GM23338 (cell line): ENCODE measurements at regions not wholly inside any gene's neighbourhood (a gene's known extent, or its start where the extent isn't known, plus 50 kb on each side); places are given as distances from the start of the nearest gene placed in this dataset.

Source experiments
- CREB1 ChIP-seq: fragments of 250-450 bp; sonication (Bioruptor Pico); IDR thresholded peaks from 2 replicates; pipeline ENCODE4 v1.5.0; 2020; ENCODE audit warnings: low read depth, mild to moderate bottlenecking, moderate library complexity
- CTCF ChIP-seq, 2 experiments: fragments of 200-600 bp in 1 of 2; sonication (generic) in 1 of 2; conservative IDR thresholded peaks; 2 replicates each; pipeline versions ENCODE4 v1.5.1 to v1.6.1; 2016 to 2017; ENCODE audit warnings: antibody characterized with exemption in 2 of 2, low read depth in 2 of 2, mild to moderate bottlenecking in 2 of 2, moderate library complexity in 1 of 2
- ETS1 ChIP-seq: IDR thresholded peaks from 2 replicates; pipeline ENCODE4 v1.6.1; 2016; ENCODE audit warnings: antibody characterized with exemption
- EZH2 ChIP-seq: fragments of 200-600 bp; sonication (generic); IDR thresholded peaks from one replicate; pipeline ENCODE4 v1.8.0; 2017; ENCODE audit warnings: antibody characterized with exemption, mild to moderate bottlenecking, low read depth; ENCODE audit not compliant: unreplicated experiment
- EZH2phosphoT487 ChIP-seq: fragments of 200-600 bp; sonication (generic); IDR thresholded peaks from one replicate; pipeline ENCODE4 v1.8.1; 2018; ENCODE audit warnings: antibody characterized with exemption; ENCODE audit not compliant: unreplicated experiment
- JUNB ChIP-seq: IDR thresholded peaks from one replicate; pipeline ENCODE4 v1.6.1; 2016; ENCODE audit warnings: antibody characterized with exemption; ENCODE audit not compliant: unreplicated experiment
- NANOG ChIP-seq: IDR thresholded peaks from 2 replicates; pipeline ENCODE4 v1.6.1; 2016; ENCODE audit warnings: antibody characterized with exemption, borderline replicate concordance
- POLR2AphosphoS5 ChIP-seq: IDR thresholded peaks from 2 replicates; pipeline ENCODE4 v1.6.1; 2016; ENCODE audit warnings: antibody characterized with exemption, low read depth
- REST ChIP-seq: IDR thresholded peaks from one replicate; pipeline ENCODE4 v1.6.1; 2018; ENCODE audit warnings: antibody characterized with exemption; ENCODE audit not compliant: unreplicated experiment
- STAT1 ChIP-seq: IDR thresholded peaks from one replicate; pipeline ENCODE4 v1.6.1; 2016; ENCODE audit warnings: antibody characterized with exemption; ENCODE audit not compliant: unreplicated experiment
- ZNF114 ChIP-seq: fragments of 250-450 bp; sonication (Bioruptor Pico); IDR thresholded peaks from 2 replicates; pipeline ENCODE4 v1.5.0; 2020; ENCODE audit warnings: mild to moderate bottlenecking, moderate library complexity
- ZNF331 ChIP-seq: fragments of 250-450 bp; sonication (Bioruptor Pico); IDR thresholded peaks from 2 replicates; pipeline ENCODE4 v1.5.0; 2020; ENCODE audit warnings: low read depth, mild to moderate bottlenecking, moderate library complexity
- ZNF462 ChIP-seq: fragments of 250-450 bp; sonication (Bioruptor Pico); IDR thresholded peaks from 2 replicates; pipeline ENCODE4 v1.5.0; 2020; ENCODE audit warnings: mild to moderate bottlenecking, moderate library complexity

- no peak for TF ChIP-seq REST
- TF ChIP-seq CTCF (conservative IDR thresholded peaks at IDR 0.05; ENCODE audit: low read depth in 2 of 2): no peak
- TF ChIP-seq JUNB: no peak
- TF ChIP-seq EZH2phosphoT487: no peak
- TF ChIP-seq CREB1 (CRISPR knock-in tag): no peak
- no peak for TF ChIP-seq EZH2
- TF ChIP-seq POLR2AphosphoS5: no peak
- no peak for TF ChIP-seq ZNF114
- no peak for TF ChIP-seq ETS1
- no peak for TF ChIP-seq ZNF462
- no peak for TF ChIP-seq STAT1
- TF ChIP-seq NANOG: no peak
- TF ChIP-seq ZNF331 (CRISPR knock-in tag): no peak
Observed at GRCh38 chr3:68239542-68239941, 585.1 kb upstream of the SUCLG2 start.
